K562 (cell line): ENCODE measurements at regions not wholly inside any gene's neighbourhood (a gene's known extent, or its start where the extent isn't known, plus 50 kb on each side); places are given as distances from the start of the nearest gene placed in this dataset.

Experiments
- ATF1 ChIP-seq, 2 experiments: fragments of 450-650 bp in 1 of 2; IDR thresholded peaks; 2 replicates each; pipeline ENCODE4 v1.6.1; 2016; ENCODE audit warnings: missing compliant biosample characterization in 1 of 2, missing genetic modification characterization in 1 of 2
- CHD2 ChIP-seq: IDR thresholded peaks from 2 replicates; pipeline ENCODE4 v1.6.1; 2011; ENCODE audit warnings: low read depth, low read length
- CTCF ChIP-seq, 3 experiments: IDR thresholded peaks in 2 of 3; conservative IDR thresholded peaks in 1 of 3; 2 replicates each; pipeline ENCODE4 v1.5.1; 2011 to 2012; ENCODE audit warnings: low read length in 3 of 3, mild to moderate bottlenecking in 3 of 3, control low read depth in 2 of 3, improper control_type of control experiment in 1 of 3, inconsistent platforms in 1 of 3, low read depth in 1 of 3, mixed read lengths in 1 of 3, moderate library complexity in 1 of 3; ENCODE audit not compliant: insufficient read depth in 2 of 3
- EZH2 ChIP-seq: IDR thresholded peaks from 2 replicates; pipeline ENCODE4 v1.6.1; 2012; ENCODE audit warnings: low read depth, mild to moderate bottlenecking, inconsistent platforms, low read length, borderline replicate concordance
- HMG20A ChIP-seq: fragments of 450-650 bp; formaldehyde crosslinking; conservative IDR thresholded peaks from 2 replicates; pipeline ENCODE4 v1.4.0; 2020; ENCODE audit warnings: mild to moderate bottlenecking, mixed read lengths
- MAFF ChIP-seq: IDR thresholded peaks from 2 replicates; pipeline ENCODE4 v1.6.1; 2012; ENCODE audit warnings: low read length, improper control_type of control experiment
- MYC ChIP-seq, 2 experiments: fragments of 250-450 bp in 1 of 2; sonication (Bioruptor Pico) in 1 of 2; IDR thresholded peaks; 2 replicates each; pipeline versions ENCODE4 v1.5.1 to v1.6.1; 2012 to 2021; ENCODE audit warnings: low read depth in 2 of 2, borderline replicate concordance in 1 of 2, improper control_type of control experiment in 1 of 2, low read length in 1 of 2, mild to moderate bottlenecking in 1 of 2, moderate library complexity in 1 of 2
- NKRF ChIP-seq: fragments of 450-650 bp; IDR thresholded peaks from 2 replicates; pipeline ENCODE4 v1.6.1; 2016; ENCODE audit warnings: borderline replicate concordance
- NR1H2 ChIP-seq: sonication (generic); formaldehyde crosslinking; IDR thresholded peaks from 2 replicates; pipeline ENCODE4 v1.4.0; 2020; ENCODE audit warnings: mild to moderate bottlenecking, missing genetic modification reagents
- SRSF9 ChIP-seq: fragments of 200-400 bp; formaldehyde crosslinking; IDR thresholded peaks from 2 replicates; pipeline ENCODE4 v1.6.1; 2017; ENCODE audit warnings: low read depth, low read length, borderline replicate concordance
- TAF1 ChIP-seq: IDR thresholded peaks from 2 replicates; pipeline ENCODE4 v1.6.1; 2011; ENCODE audit warnings: mild to moderate bottlenecking, low read length, moderate library complexity; ENCODE audit not compliant: insufficient read depth, control insufficient read depth, severe bottlenecking; ENCODE audit errors: extremely low read depth
- TGIF2 ChIP-seq: sonication (generic); formaldehyde crosslinking; IDR thresholded peaks from 2 replicates; pipeline ENCODE4 v1.8.1; 2022; ENCODE audit warnings: mild to moderate bottlenecking, missing genetic modification reagents, moderate library complexity
- ZBTB1 ChIP-seq: sonication (generic); formaldehyde crosslinking; IDR thresholded peaks from 2 replicates; pipeline ENCODE4 v1.8.1; 2023; ENCODE audit warnings: missing genetic modification reagents, low read depth, mild to moderate bottlenecking, borderline replicate concordance

GRCh38 chr9:38211002-38211401 lies 142.0 kb upstream of the SHB start:
- TF ChIP-seq ZBTB1 (CRISPR knock-in tag): no peak
- no peak for TF ChIP-seq HMG20A (CRISPR knock-in tag)
- TF ChIP-seq TAF1: no peak
- no peak for TF ChIP-seq NKRF
- no peak for TF ChIP-seq MYC (IDR thresholded peaks at IDR 0.05; ENCODE audit: low read depth, low read length)
- no peak for TF ChIP-seq MYC (CRISPR knock-in tag; IDR thresholded peaks at IDR 0.05; ENCODE audit: borderline replicate concordance, low read depth)
- TF ChIP-seq ATF1 (CRISPR knock-in tag; IDR thresholded peaks at IDR 0.05): no peak
- no peak for TF ChIP-seq ATF1 (tag; IDR thresholded peaks at IDR 0.05)
- no peak for TF ChIP-seq NR1H2 (CRISPR knock-in tag)
- TF ChIP-seq MAFF: no peak
- TF ChIP-seq CTCF (IDR thresholded peaks at IDR 0.05 in 2 of 3, conservative IDR thresholded peaks at IDR 0.05 in 1 of 3; ENCODE audit: insufficient read depth in 2 of 3, low read depth in 1 of 3, low read length in 3 of 3): no peak
- TF ChIP-seq TGIF2 (CRISPR knock-in tag): no peak
- TF ChIP-seq EZH2: no peak
- no peak for TF ChIP-seq CHD2
- no peak for TF ChIP-seq SRSF9
